IMR-90 (cell line): ENCODE measurements at regions not wholly inside any gene's neighbourhood (a gene's known extent, or its start where the extent isn't known, plus 50 kb on each side); places are given as distances from the start of the nearest gene placed in this dataset.
A peak's percentile ranks its signal among the peaks of the same experiment; 100 is the strongest.

Experiments used
- ATAC-seq: fragments of 200-7000 bp; cut with Tn5 transposase; 2 replicates; pipeline ENCODE4 v1.9.1; 2020; ENCODE audit warnings: low read depth, mild to moderate bottlenecking, moderate library complexity
- BruUV-seq: library from RNA; stranded (reverse); fragments of 400-500 nt; replicated peaks from 2 replicates; lab custom pipeline; 2021; lab: Mats Ljungman, UMichigan
- CTCF ChIA-PET: fragments of 300-600 bp; formaldehyde crosslinking; extraction: SDS; loops from one replicate; lab custom pipeline; 2021; ENCODE audit warnings: antibody characterized with exemption; lab: Yijun Ruan, JAX
- POLR2A ChIA-PET: fragments of 300-600 bp; sonication (Branson Sonifier 250); formaldehyde crosslinking; loops from one replicate; lab custom pipeline; 2022; ENCODE audit warnings: antibody characterized with exemption; ENCODE audit not compliant: unreplicated experiment; lab: Charles Lee
- DNase-seq: peaks from one replicate; pipeline ENCODE4 v3.0.0; 2013
- H2AFZ ChIP-seq: replicated peaks from 2 replicates; pipeline ENCODE3; 2013; ENCODE audit warnings: low read length, mild to moderate bottlenecking; ENCODE audit not compliant: poor library complexity
- H2AK5ac ChIP-seq: 2 replicates; pipeline ENCODE4 v1.6.1; 2013; ENCODE audit warnings: low read depth, low read length, inconsistent platforms
- H2AK9ac ChIP-seq: replicated peaks from 2 replicates; pipeline ENCODE3; 2013; ENCODE audit warnings: mild to moderate bottlenecking, low read depth, low read length, moderate library complexity; ENCODE audit not compliant: poor library complexity
- H2BK120ac ChIP-seq: 2 replicates; pipeline ENCODE4 v1.6.1; 2013; ENCODE audit warnings: low read depth, low read length, inconsistent platforms
- H2BK15ac ChIP-seq: 3 replicates; pipeline ENCODE4 v1.6.1; 2013; ENCODE audit warnings: low read depth, low read length, inconsistent platforms
- H2BK20ac ChIP-seq: 2 replicates; pipeline ENCODE4 v1.6.1; 2013; ENCODE audit warnings: low read depth, mild to moderate bottlenecking, inconsistent platforms, low read length, moderate library complexity
- H2BK5ac ChIP-seq: 2 replicates; pipeline ENCODE4 v1.6.1; 2013; ENCODE audit warnings: mild to moderate bottlenecking, low read depth, low read length, inconsistent platforms; ENCODE audit not compliant: poor library complexity, severe bottlenecking
- H3K14ac ChIP-seq: replicated peaks from 2 replicates; pipeline ENCODE4 v1.6.1; 2013; ENCODE audit warnings: low read depth, low read length, inconsistent platforms
- H3K18ac ChIP-seq: 2 replicates; pipeline ENCODE4 v1.6.1; 2013; ENCODE audit warnings: low read depth, low read length, control low read depth
- H3K23ac ChIP-seq: 2 replicates; pipeline ENCODE4 v1.6.1; 2013; ENCODE audit warnings: low read depth, low read length, inconsistent platforms
- H3K27ac ChIP-seq: 2 replicates; pipeline ENCODE4 v1.5.1; 2013; ENCODE audit warnings: mild to moderate bottlenecking, control low read depth, low read length; ENCODE audit not compliant: insufficient read depth
- H3K27me3 ChIP-seq: 2 replicates; pipeline ENCODE4 v1.6.1; 2013; ENCODE audit warnings: low read length; ENCODE audit not compliant: control insufficient read depth, insufficient read depth
- H3K36me3 ChIP-seq: 2 replicates; pipeline ENCODE4 v1.6.1; 2013; ENCODE audit warnings: low read length, mixed read lengths; ENCODE audit not compliant: control insufficient read depth, insufficient read depth
- H3K4ac ChIP-seq: 2 replicates; pipeline ENCODE4 v1.6.1; 2013; ENCODE audit warnings: low read depth, low read length, inconsistent platforms
- H3K4me1 ChIP-seq: 2 replicates; pipeline ENCODE4 v1.6.1; 2013; ENCODE audit warnings: low read length, mixed read lengths; ENCODE audit not compliant: control insufficient read depth, insufficient read depth
- H3K4me2 ChIP-seq: 2 replicates; pipeline ENCODE4 v1.6.1; 2013; ENCODE audit warnings: low read depth, mild to moderate bottlenecking, control low read depth, low read length, moderate library complexity
- H3K4me3 ChIP-seq: 2 replicates; pipeline ENCODE4 v1.5.1; 2013; ENCODE audit warnings: low read depth, mild to moderate bottlenecking, control low read depth, low read length, moderate library complexity; ENCODE audit not compliant: insufficient read depth
- H3K56ac ChIP-seq: 2 replicates; pipeline ENCODE4 v1.6.1; 2013; ENCODE audit warnings: low read length, inconsistent platforms; ENCODE audit not compliant: insufficient read depth; ENCODE audit errors: extremely low read depth
- H3K79me1 ChIP-seq, 2 experiments: 2 replicates each; pipeline ENCODE4 v1.6.1; 2013; ENCODE audit warnings: low read length in 2 of 2, inconsistent platforms in 1 of 2, low read depth in 1 of 2
- H3K9ac ChIP-seq: 2 replicates; pipeline ENCODE4 v1.6.1; 2013; ENCODE audit warnings: low read depth, low read length, control low read depth
- H3K9me1 ChIP-seq: 2 replicates; pipeline ENCODE4 v1.6.1; 2013; ENCODE audit warnings: low read length, inconsistent platforms; ENCODE audit not compliant: insufficient read depth
- H3K9me3 ChIP-seq: 2 replicates; pipeline ENCODE4 v1.6.1; 2013; ENCODE audit warnings: low read length; ENCODE audit not compliant: control insufficient read depth, insufficient read depth
- H4K20me1 ChIP-seq: 2 replicates; pipeline ENCODE4 v1.6.1; 2013; ENCODE audit warnings: low read length, inconsistent platforms; ENCODE audit not compliant: insufficient read depth
- H4K5ac ChIP-seq: 2 replicates; pipeline ENCODE4 v1.6.1; 2013; ENCODE audit warnings: mild to moderate bottlenecking, low read depth, low read length, control low read depth
- H4K8ac ChIP-seq, 2 experiments: 2 replicates each; pipeline ENCODE4 v1.6.1; 2013; ENCODE audit warnings: low read depth in 2 of 2, low read length in 2 of 2, control low read depth in 1 of 2, inconsistent platforms in 1 of 2
- H4K91ac ChIP-seq: 2 replicates; pipeline ENCODE4 v1.6.1; 2013; ENCODE audit warnings: low read depth, low read length, inconsistent platforms; ENCODE audit not compliant: insufficient read depth
- MAFK ChIP-seq: IDR thresholded peaks from 2 replicates; pipeline ENCODE4 v1.6.1; 2012; ENCODE audit warnings: low read depth, low read length, improper control_type of control experiment
- RFX5 ChIP-seq: IDR thresholded peaks from 2 replicates; pipeline ENCODE4 v1.8.0; 2012; ENCODE audit warnings: low read depth, mild to moderate bottlenecking, low read length, moderate library complexity
- SMC3 ChIP-seq: fragments of 150-350 bp; IDR thresholded peaks from 2 replicates; pipeline ENCODE4 v1.6.1; 2016; ENCODE audit warnings: low read depth, mild to moderate bottlenecking, antibody characterized with exemption, low read length, moderate library complexity
- WGBS, 2 experiments: methylation state at CpG; one replicate each; pipeline versions ENCODE4 v1.1.5 to v1.1.7; 2013; ENCODE audit warnings: missing lambda C conversion rate in 2 of 2; ENCODE audit not compliant: insufficient read length in 1 of 2; ENCODE audit errors: extremely low coverage in 2 of 2; 5-methylcytosine and 5-hydroxymethylcytosine counted together
- dilution Hi-C: fragments of 300-500 bp; cut with HindIII; formaldehyde crosslinking; loops from one replicate; pipeline ENCODE4 v1.14.3; 2018; ENCODE audit warnings: low sequenced_read_pairs; ENCODE audit not compliant: unreplicated experiment
- in situ Hi-C: fragments of 300-500 bp; cut with MboI; formaldehyde crosslinking; loops from 3 replicates; pipeline ENCODE4 v1.14.3; 2019; ENCODE audit warnings: low sequenced_read_pairs, inconsistent platforms, mixed read lengths
- intact Hi-C: fragments of 100-400 bp; cut with micrococcal nuclease; formaldehyde crosslinking; loops from 2 replicates; pipeline ENCODE4 v1.10.0; 2022

- no peak overlapping the region for H2BK15ac ChIP-seq
- no peak overlapping the region for H3K56ac ChIP-seq
- no peak overlapping the region for H2BK20ac ChIP-seq
- no peak overlapping the region for H2BK120ac ChIP-seq
- H3K4me1 ChIP-seq: no peaks in the 10 kb centered on the region
- POLR2A ChIA-PET: no interaction called here
- no peak overlapping the region for H3K18ac ChIP-seq
- no peak overlapping the region for H3K27ac ChIP-seq
- no peak overlapping the region for H4K91ac ChIP-seq
- dilution Hi-C loops: no loop called here
- peak; percentile 64 for TF ChIP-seq MAFK
- TF ChIP-seq SMC3: no peak
- no peak for TF ChIP-seq RFX5
- no peak overlapping the region for H2BK5ac ChIP-seq
- H3K4me3 ChIP-seq: no peak overlapping the region
- no peaks in the 10 kb centered on the region for H3K9me3 ChIP-seq
- no CpG with 5 or more reads among the region's 1 CpG for WGBS, 2 experiments
- BruUV-seq: no TSS peak
- H2AFZ ChIP-seq: no peak overlapping the region
- H3K14ac ChIP-seq: no peak overlapping the region
- H3K23ac ChIP-seq: no peak overlapping the region
- H4K8ac ChIP-seq: no peak overlapping the region
- in situ Hi-C loops: no loop called here
- intact Hi-C loops: no loop called here
- no peak overlapping the region for H3K4me2 ChIP-seq
- no peak overlapping the region for H2AK5ac ChIP-seq
- H3K9ac ChIP-seq: no peak overlapping the region
- no peak overlapping the region for H4K5ac ChIP-seq
- H3K36me3 ChIP-seq: no peaks in the 10 kb centered on the region
- H3K27me3 ChIP-seq: no peaks in the 10 kb centered on the region
- no peaks in the 10 kb centered on the region for H4K20me1 ChIP-seq
- CTCF ChIA-PET: no interaction called here
- no peak for DNase-seq
- no peaks in the 10 kb centered on the region for H3K9me1 ChIP-seq
- H3K79me1 ChIP-seq: no peaks in the 10 kb centered on the region
- no peak overlapping the region for H3K4ac ChIP-seq
- no peak for ATAC-seq
- H2AK9ac ChIP-seq: no peak overlapping the region
Observed at GRCh38 chrX:94089149-94089548, 415.1 kb downstream of the FAM133A start.
